ENCODE measurements at regions not wholly inside any gene's neighbourhood (a gene's known extent, or its start where the extent isn't known, plus 50 kb on each side); places are given as distances from the start of the nearest gene placed in this dataset.

DNA sequence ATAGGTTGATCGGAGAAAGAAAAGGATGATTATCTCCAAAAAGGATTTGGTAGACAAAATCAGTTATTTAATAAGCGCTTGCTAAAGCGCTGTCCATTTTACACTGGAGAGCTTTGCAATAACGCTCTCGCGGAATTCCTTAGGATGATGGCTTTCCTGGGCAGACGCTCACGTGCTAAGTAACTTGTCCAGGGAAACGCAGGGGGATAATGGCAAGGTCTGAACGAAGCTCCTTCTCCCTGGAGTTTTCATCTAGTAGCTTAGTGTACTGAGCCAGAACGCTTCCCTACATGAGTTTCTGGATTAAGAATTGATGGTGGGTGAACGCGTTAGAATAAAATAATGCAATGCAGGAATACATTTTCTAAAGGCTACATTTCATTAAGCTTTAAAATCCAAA is 739.5 kb upstream of the SALL3 start:
- TF ChIP-seq CTCF (optimal IDR thresholded peaks at IDR 0.05 in 1 of 3, IDR thresholded peaks at IDR 0.05 in 1 of 3, conservative IDR thresholded peaks at IDR 0.05 in 1 of 3; ENCODE audit: extremely low read depth in 1 of 3, insufficient read depth in 2 of 3, low read length in 3 of 3) (no peak), EZH2 (IDR thresholded peaks at IDR 0.05; ENCODE audit: low read length) (no peak)

Measured in keratinocyte (primary cell).